ENCODE measurements at regions not wholly inside any gene's neighbourhood (a gene's known extent, or its start where the extent isn't known, plus 50 kb on each side); places are given as distances from the start of the nearest gene placed in this dataset.

DNA sequence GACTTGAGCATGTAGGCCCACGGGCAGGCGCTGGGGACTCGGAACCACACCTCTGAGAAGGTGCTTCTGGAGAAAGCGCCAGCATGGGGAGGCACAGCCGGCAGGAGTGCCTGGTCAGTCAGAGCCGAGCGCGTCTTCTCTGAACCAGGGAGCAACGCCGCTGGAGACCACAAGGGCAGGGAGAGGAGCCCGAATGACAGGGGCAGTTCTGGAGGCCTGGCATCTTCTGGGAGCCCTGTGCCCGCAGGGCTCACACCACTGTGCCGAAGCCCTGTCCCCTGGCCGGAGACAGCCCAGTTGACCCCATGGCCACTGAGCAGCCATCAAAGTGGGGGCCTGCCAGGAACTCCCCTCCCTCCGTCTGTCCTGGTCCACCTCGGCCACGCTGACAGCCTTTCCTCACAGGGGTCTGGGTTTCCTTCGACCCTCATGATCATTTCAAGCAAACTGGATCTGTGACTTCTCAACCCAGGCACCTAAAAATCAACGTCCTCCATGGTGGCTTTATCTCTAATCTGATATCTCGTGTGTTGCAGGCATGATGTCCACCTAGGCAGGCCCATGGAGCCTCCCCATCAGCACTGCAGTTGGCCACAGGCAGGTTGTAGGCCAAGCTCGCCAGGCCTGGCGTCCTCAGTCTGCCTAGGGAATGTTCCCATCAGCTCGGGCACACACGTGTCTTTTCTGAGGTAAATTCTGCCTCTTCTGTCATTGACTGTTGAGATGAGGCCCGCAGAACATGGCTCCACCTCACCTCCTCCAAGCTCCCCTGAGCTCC, 299.3 kb upstream of the RTL1 start:
- TF ChIP-seq NANOG (IDR thresholded peaks at IDR 0.05; ENCODE audit: borderline replicate concordance), result no peak
- TF ChIP-seq ZNF331 (CRISPR knock-in tag; IDR thresholded peaks at IDR 0.05; ENCODE audit: low read depth), result no peak
- TF ChIP-seq EZH2phosphoT487 (IDR thresholded peaks at IDR 0.05; ENCODE audit: unreplicated experiment), result no peak
- Histone ChIP-seq H3K4me2 (no peak overlapping the region), H3K4me1 (ENCODE audit: insufficient read depth) (no peaks in the 10 kb centered on the region), H3K79me2 (replicated peaks; ENCODE audit: insufficient read depth) (no peaks in the 10 kb centered on the region), H3K27me3 (ENCODE audit: insufficient read depth) (no peaks in the 10 kb centered on the region), H3K36me3 (ENCODE audit: insufficient read depth) (no peaks in the 10 kb centered on the region; the same call in 1 of the 2 replicates), H4K20me1 (replicated peaks; ENCODE audit: insufficient read depth) (no peaks in the 10 kb centered on the region), H3K4me3 (no peak overlapping the region), H3F3A (replicated peaks; ENCODE audit: low read depth) (no peaks in the 10 kb centered on the region), H3K9me2 (ENCODE audit: insufficient read depth) (no peaks in the 10 kb centered on the region), H3K27ac (ENCODE audit: low read depth) (no peak overlapping the region), H2AFZ (no peak overlapping the region)
- Mint-ChIP-seq H3K27ac (no peak overlapping the region), H3K36me3 (ENCODE audit: low read depth) (peaks cover 11% of the 10 kb centered on the region), H3K4me1 (no peaks in the 10 kb centered on the region; the same call in 2 of the 3 replicates), H3K9me3 (peaks cover 44% of the 10 kb centered on the region), H3K27me3 (ENCODE audit: insufficient read depth, low read depth, poor library complexity) (peaks cover 2% of the 10 kb centered on the region), H3K4me3 (no peak overlapping the region)
- DNase-seq (ENCODE audit: low spot score), result no peak
- ATAC-seq, result no peak

DNA sequence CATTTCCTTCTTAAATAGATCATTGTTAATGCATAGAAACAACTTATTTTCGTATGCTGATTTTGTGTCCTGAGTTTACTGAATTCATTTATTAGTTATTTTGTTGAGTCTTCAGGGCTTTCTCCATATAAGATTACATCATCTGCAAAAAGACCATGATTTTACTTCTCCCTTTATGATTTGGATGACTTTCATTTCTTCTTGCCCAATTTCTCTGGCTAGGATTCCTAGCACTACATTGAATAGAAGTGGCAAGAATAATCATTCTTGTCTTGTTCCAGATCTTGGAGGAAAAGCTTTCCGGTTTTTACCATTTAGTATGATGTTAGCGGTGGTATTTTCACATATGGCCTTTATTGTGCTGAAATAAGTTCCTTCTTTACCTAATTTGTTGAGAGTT, 303.0 kb upstream of the RTL1 start:
- Mint-ChIP-seq H3K27ac (no peak overlapping the region), H3K4me1 (no peaks in the 10 kb centered on the region), H3K4me3 (no peak overlapping the region), H3K27me3 (ENCODE audit: insufficient read depth, low read depth, poor library complexity) (no peaks in the 10 kb centered on the region), H3K9me3 (peaks cover 70% of the 10 kb centered on the region), H3K36me3 (ENCODE audit: low read depth) (peaks cover 19% of the 10 kb centered on the region)
- ATAC-seq (no peak), DNase-seq (ENCODE audit: low spot score) (no peak)
- no peak overlapping the region for H3K27ac ChIP-seq (ENCODE audit: low read depth)
- no peaks in the 10 kb centered on the region for H3K79me2 ChIP-seq (replicated peaks; ENCODE audit: insufficient read depth)
- H3K36me3 ChIP-seq (ENCODE audit: insufficient read depth), result peaks cover 6% of the 10 kb centered on the region; the same call in 1 of the 2 replicates
- H4K20me1 ChIP-seq (replicated peaks; ENCODE audit: insufficient read depth), result no peaks in the 10 kb centered on the region
- H3K4me2 ChIP-seq, result no peak overlapping the region
- TF ChIP-seq ZNF331 (CRISPR knock-in tag; IDR thresholded peaks at IDR 0.05; ENCODE audit: low read depth) (no peak), NANOG (IDR thresholded peaks at IDR 0.05; ENCODE audit: borderline replicate concordance) (no peak), ZNF114 (CRISPR knock-in tag; IDR thresholded peaks at IDR 0.05) (no peak)
- no peaks in the 10 kb centered on the region for H3K4me1 ChIP-seq (ENCODE audit: insufficient read depth)
- H2AFZ ChIP-seq, result no peak overlapping the region
- H3F3A ChIP-seq (replicated peaks; ENCODE audit: low read depth), result no peaks in the 10 kb centered on the region
- H3K27me3 ChIP-seq (ENCODE audit: insufficient read depth), result no peaks in the 10 kb centered on the region
- H3K4me3 ChIP-seq, result no peak overlapping the region
- no peaks in the 10 kb centered on the region for H3K9me2 ChIP-seq (ENCODE audit: insufficient read depth)

DNA sequence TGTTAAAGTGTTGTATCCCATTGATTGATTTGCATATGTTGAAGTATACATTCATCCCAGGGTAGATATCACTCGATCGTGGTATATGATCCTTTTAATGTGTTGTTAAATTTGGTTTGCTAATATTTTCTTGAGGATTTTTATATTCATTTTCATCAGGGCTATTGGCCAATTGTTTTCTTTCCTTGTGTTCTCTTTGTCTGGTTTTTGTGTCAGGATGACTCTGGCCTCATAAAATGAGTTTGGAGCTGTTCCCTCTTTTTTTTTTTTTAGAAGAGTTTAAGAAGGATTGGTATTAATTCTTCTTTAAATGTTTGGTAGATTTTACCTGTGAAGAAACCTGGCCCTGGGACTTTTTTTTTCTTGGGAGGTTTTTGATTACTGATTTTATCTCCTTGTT, 303.5 kb upstream of the RTL1 start:
- Mint-ChIP-seq H3K27ac (no peak overlapping the region), H3K4me3 (no peak overlapping the region), H3K4me1 (no peaks in the 10 kb centered on the region), H3K27me3 (ENCODE audit: insufficient read depth, low read depth, poor library complexity) (no peaks in the 10 kb centered on the region), H3K9me3 (peaks cover 70% of the 10 kb centered on the region), H3K36me3 (ENCODE audit: low read depth) (peaks cover 19% of the 10 kb centered on the region)
- ATAC-seq (no peak), DNase-seq (ENCODE audit: low spot score) (no peak)
- H3K4me3 ChIP-seq, result no peak overlapping the region
- no peak overlapping the region for H3K27ac ChIP-seq (ENCODE audit: low read depth)
- H3K27me3 ChIP-seq (ENCODE audit: insufficient read depth), result no peaks in the 10 kb centered on the region
- H3K4me1 ChIP-seq (ENCODE audit: insufficient read depth), result no peaks in the 10 kb centered on the region
- no peak overlapping the region for H3K4me2 ChIP-seq
- TF ChIP-seq EZH2 (IDR thresholded peaks at IDR 0.05; ENCODE audit: low read depth, unreplicated experiment) (no peak), EZH2phosphoT487 (IDR thresholded peaks at IDR 0.05; ENCODE audit: unreplicated experiment) (no peak), ZNF331 (CRISPR knock-in tag; IDR thresholded peaks at IDR 0.05; ENCODE audit: low read depth) (no peak)
- TF ChIP-seq, protein P1, sequence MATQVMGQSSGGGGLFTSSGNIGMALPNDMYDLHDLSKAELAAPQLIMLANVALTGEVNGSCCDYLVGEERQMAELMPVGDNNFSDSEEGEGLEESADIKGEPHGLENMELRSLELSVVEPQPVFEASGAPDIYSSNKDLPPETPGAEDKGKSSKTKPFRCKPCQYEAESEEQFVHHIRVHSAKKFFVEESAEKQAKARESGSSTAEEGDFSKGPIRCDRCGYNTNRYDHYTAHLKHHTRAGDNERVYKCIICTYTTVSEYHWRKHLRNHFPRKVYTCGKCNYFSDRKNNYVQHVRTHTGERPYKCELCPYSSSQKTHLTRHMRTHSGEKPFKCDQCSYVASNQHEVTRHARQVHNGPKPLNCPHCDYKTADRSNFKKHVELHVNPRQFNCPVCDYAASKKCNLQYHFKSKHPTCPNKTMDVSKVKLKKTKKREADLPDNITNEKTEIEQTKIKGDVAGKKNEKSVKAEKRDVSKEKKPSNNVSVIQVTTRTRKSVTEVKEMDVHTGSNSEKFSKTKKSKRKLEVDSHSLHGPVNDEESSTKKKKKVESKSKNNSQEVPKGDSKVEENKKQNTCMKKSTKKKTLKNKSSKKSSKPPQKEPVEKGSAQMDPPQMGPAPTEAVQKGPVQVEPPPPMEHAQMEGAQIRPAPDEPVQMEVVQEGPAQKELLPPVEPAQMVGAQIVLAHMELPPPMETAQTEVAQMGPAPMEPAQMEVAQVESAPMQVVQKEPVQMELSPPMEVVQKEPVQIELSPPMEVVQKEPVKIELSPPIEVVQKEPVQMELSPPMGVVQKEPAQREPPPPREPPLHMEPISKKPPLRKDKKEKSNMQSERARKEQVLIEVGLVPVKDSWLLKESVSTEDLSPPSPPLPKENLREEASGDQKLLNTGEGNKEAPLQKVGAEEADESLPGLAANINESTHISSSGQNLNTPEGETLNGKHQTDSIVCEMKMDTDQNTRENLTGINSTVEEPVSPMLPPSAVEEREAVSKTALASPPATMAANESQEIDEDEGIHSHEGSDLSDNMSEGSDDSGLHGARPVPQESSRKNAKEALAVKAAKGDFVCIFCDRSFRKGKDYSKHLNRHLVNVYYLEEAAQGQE (IDR thresholded peaks at IDR 0.05; ENCODE audit: unreplicated experiment), result no peak
- no peaks in the 10 kb centered on the region for H3F3A ChIP-seq (replicated peaks; ENCODE audit: low read depth)
- no peak overlapping the region for H2AFZ ChIP-seq
- peaks cover 6% of the 10 kb centered on the region; the same call in 1 of the 2 replicates for H3K36me3 ChIP-seq (ENCODE audit: insufficient read depth)
- H3K79me2 ChIP-seq (replicated peaks; ENCODE audit: insufficient read depth), result no peaks in the 10 kb centered on the region
- no peaks in the 10 kb centered on the region for H3K9me2 ChIP-seq (ENCODE audit: insufficient read depth)
- no peaks in the 10 kb centered on the region for H4K20me1 ChIP-seq (replicated peaks; ENCODE audit: insufficient read depth)
